HG03571 (cell line): ENCODE measurements at regions not wholly inside any gene's neighbourhood (a gene's known extent, or its start where the extent isn't known, plus 50 kb on each side); places are given as distances from the start of the nearest gene placed in this dataset.
"Not testable (repeated sequence)": the region's sequence is repeated elsewhere in the genome, so short reads cannot be mapped to it uniquely, and the experiment has no call there.

Source experiments
- ATAC-seq: cut with Tn5 transposase; IDR thresholded peaks from one replicate; pipeline ENCODE4 v1.9.1; 2021; ENCODE audit not compliant: unreplicated experiment

GRCh38 chr13:58714016-58714415, 1082.5 kb downstream of the PCDH17 start:
- ATAC-seq, result not testable (repeated sequence)

- ATAC-seq, result no peak
Observed at GRCh38 chr13:58721273-58721672, 1089.7 kb downstream of the PCDH17 start.

GRCh38 chr13:58728126-58728525, 1096.6 kb downstream of the PCDH17 start:
- no peak for ATAC-seq

- ATAC-seq, result no peak
Observed at GRCh38 chr13:58729361-58729760, 1097.8 kb downstream of the PCDH17 start.

- no peak for ATAC-seq
Observed at GRCh38 chr13:58744686-58745085, 1113.1 kb downstream of the PCDH17 start.

GRCh38 chr13:58767566-58767965, 1136.0 kb downstream of the PCDH17 start:
- no peak for ATAC-seq

DNA sequence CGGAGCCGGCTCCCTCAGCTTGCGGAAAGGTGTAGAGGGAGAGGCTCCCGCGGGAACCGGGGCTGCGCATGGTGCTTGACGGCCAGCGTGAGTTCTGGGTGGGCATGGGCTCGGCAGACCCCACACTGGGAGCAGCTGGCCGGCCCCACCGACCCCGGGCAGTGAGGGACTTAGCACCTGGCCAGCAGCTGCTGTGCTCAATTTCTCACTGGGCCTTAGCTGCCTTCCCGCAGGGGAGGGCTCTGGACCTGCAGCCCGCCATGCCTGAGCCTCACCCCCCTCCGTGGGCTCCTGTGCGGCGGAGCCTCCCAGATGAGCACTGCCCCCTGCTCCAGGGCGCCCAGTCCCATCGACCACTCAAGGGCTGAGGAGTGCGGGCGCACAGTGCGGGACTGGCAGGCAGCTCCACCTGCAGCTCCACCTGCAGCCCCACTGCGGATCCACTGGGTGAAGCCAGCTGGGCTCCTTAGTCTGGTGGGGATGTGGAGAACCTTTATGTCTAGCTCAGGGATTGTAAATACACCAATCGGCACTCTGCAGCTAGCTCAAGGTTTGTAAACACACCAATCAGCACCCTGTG, 1141.8 kb downstream of the PCDH17 start:
- ATAC-seq, result no peak

- no peak for ATAC-seq
Observed at GRCh38 chr13:58782736-58783135, 1151.2 kb downstream of the PCDH17 start.

GRCh38 chr13:58792854-58793253, 1161.3 kb downstream of the PCDH17 start:
- no peak for ATAC-seq

GRCh38 chr13:58795715-58796114, 1164.2 kb downstream of the PCDH17 start:
- no peak for ATAC-seq

DNA sequence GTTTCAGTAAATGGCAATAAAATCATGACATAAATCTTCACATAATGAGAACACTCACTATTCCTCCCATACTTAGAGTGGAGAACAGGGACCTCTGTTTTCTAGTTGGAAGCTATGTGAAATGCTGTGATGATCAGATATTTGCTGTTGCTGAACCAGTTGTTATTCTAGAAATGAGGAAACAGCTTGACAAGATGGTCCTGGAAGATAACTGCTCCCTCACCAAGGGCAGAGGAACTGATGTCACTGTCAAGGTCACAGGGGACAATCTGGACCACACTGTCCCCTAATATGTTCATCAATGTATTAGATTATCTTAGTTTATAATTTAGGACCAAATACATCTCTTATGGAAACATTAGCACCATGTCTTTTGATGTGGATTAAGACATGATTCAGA, 1173.3 kb downstream of the PCDH17 start:
- no peak for ATAC-seq

GRCh38 chr13:58806401-58806800, 1174.9 kb downstream of the PCDH17 start:
- no peak for ATAC-seq

DNA sequence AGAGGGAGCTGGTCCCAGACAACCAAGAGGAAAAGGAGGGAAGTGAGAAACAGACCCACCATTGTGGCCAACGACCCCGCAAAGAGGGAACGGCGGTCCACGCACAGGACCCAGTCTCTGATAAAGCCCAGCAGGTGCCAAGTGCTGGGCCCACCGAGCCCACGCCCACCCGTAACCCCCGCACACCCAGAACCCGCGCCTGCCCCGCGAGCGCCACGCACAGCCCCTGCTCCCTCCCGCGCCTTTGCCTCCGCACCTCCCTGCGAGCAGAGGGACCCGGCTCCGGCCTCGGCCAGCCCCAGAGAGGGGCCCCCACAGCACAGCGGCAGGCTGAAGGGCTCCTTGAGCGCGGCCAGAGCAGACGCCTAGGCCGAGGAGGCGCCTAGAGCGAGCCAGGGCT, 1192.2 kb downstream of the PCDH17 start:
- no peak for ATAC-seq

DNA sequence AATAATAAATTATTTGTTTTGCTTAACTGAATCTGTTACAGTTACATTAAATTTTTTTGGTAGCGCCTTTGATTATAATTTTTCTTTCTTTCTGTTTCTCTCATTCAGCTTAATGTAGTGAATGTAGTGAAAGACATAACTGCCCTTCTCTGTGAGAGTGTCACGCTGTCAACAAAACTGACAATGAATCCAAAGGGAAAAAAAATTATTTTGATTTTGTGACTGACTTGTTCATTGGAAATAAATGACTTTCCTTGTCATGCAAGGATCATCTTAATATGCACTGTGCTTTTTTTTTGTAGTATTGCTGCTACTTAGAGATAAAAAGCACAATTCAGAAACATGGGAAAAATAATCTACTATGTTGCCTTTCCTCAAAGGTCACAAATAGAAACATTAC, 1196.4 kb downstream of the PCDH17 start:
- no peak for ATAC-seq

GRCh38 chr13:58830841-58831240, 1199.3 kb downstream of the PCDH17 start:
- ATAC-seq, result no peak

- no peak for ATAC-seq
Observed at GRCh38 chr13:58838615-58839014, 1207.1 kb downstream of the PCDH17 start.

- ATAC-seq, result no peak
Observed at GRCh38 chr13:58843071-58843470, 1211.5 kb downstream of the PCDH17 start.

GRCh38 chr13:58843567-58843966, 1212.0 kb downstream of the PCDH17 start:
- no peak for ATAC-seq

- no peak for ATAC-seq
Observed at GRCh38 chr13:58850161-58850560, 1218.6 kb downstream of the PCDH17 start.

DNA sequence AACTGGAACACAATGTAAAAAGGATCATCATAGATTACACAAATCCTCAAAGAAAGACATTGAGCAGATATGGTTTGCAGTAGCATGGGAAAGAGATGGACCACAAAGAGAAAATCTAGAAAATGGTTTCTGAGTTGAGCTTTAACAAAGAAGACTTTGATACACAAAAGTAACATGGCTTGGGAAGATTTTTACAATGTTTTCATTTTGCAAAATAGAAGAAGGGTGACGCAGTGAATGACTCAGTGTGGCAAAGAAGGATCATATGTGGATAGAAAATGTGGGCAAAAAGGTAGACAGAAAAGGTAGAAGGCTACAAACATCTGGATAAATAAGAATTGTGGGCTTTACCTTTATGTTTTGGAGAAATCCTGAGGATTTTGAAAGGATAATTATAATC, 1220.5 kb downstream of the PCDH17 start:
- ATAC-seq, result no peak

- no peak for ATAC-seq
Observed at GRCh38 chr13:58855283-58855682, 1223.7 kb downstream of the PCDH17 start.

GRCh38 chr13:58858870-58859371, 1227.4 kb downstream of the PCDH17 start:
- no peak for ATAC-seq

DNA sequence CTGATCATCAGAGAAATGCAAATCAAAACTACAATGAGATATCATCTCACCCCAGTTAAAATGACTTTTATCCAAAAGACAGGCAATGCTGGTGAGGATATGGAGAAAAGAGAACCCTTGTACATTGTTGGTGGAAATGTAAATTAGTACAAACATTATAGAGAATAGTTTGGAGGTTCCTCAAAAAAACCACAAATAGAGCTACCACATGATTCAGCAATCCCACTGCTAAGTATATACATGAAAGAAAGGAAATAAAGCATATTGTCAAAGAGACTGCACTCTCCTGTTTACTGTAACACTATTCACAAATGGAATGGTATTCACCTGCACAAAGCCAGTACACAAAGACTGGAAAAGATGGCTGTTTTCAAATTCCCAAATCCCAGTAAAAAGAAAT, 1233.7 kb downstream of the PCDH17 start:
- no peak for ATAC-seq
